K562 (cell line): ENCODE measurements at regions not wholly inside any gene's neighbourhood (a gene's known extent, or its start where the extent isn't known, plus 50 kb on each side); places are given as distances from the start of the nearest gene placed in this dataset.
A peak's percentile ranks its signal among the peaks of the same experiment; 100 is the strongest.

Source experiments
- ATAC-seq: fragments of 200-7000 bp; cut with Tn5 transposase; 3 replicates; pipeline ENCODE4 v1.9.1; 2020; ENCODE audit warnings: moderate library complexity
- BruUV-seq: library from RNA; stranded (reverse); fragments of 400-500 nt; replicated peaks from 2 replicates; lab custom pipeline; 2021; lab: Mats Ljungman, UMichigan
- CTCF ChIA-PET: fragments of 300-600 bp; formaldehyde crosslinking; extraction: SDS; loops from one replicate; lab custom pipeline; 2021; ENCODE audit warnings: low intra/inter-chr PET ratio; lab: Yijun Ruan, JAX
- POLR2A ChIA-PET: fragments of 300-600, 350-650 bp; sonication (Branson Sonifier 250); formaldehyde crosslinking; extraction: SDS; loops from one replicate; lab custom pipeline; 2021; ENCODE audit warnings: antibody characterized with exemption, inconsistent platforms; lab: Yijun Ruan, JAX
- DNase-seq, 4 experiments: peaks; one replicate each; pipeline versions ENCODE4 v3.0.0 to v3.0.0-alpha.2; 2011 to 2018; ENCODE audit warnings: low spot score in 3 of 4, mixed read lengths in 3 of 4; ENCODE audit errors: extremely low read depth in 1 of 4
- FAIRE-seq: peaks from 2 replicates; lab custom pipeline; 2011; peaks lifted over from hg19 to GRCh38; lab: Jason Lieb, UNC
- H2AFZ ChIP-seq: 2 replicates; pipeline ENCODE4 v1.6.0; 2011; ENCODE audit warnings: low read depth, low read length, control low read depth, inconsistent platforms
- H3K27ac ChIP-seq: fragments of 200-600 bp; 3 replicates; pipeline ENCODE4 v1.8.0; 2011; ENCODE audit warnings: low read depth, mild to moderate bottlenecking, control low read depth, inconsistent platforms, low read length, moderate library complexity, mixed read lengths; ENCODE audit errors: extremely low read depth
- H3K27me3 ChIP-seq, 2 experiments: fragments of 300-600 bp in 1 of 2; 2 replicates in 1 of 2; 3 replicates in 1 of 2; pipeline versions ENCODE4 v1.6.0 to v1.8.0; 2011; ENCODE audit warnings: inconsistent platforms in 2 of 2, low read length in 2 of 2, mild to moderate bottlenecking in 1 of 2, mixed read lengths in 1 of 2, moderate library complexity in 1 of 2; ENCODE audit not compliant: control insufficient read depth in 2 of 2, insufficient read depth in 2 of 2
- H3K36me3 ChIP-seq: fragments of 300-600 bp; 3 replicates; pipeline ENCODE4 v1.8.0; 2011; ENCODE audit warnings: mild to moderate bottlenecking, low read length, inconsistent platforms; ENCODE audit not compliant: control insufficient read depth, insufficient read depth
- H3K4me1 ChIP-seq, 2 experiments: fragments of 200-600 bp in 1 of 2; replicated peaks in 1 of 2; 2 replicates in 1 of 2; 3 replicates in 1 of 2; pipeline versions ENCODE4 v1.5.1 to v1.8.0; 2011; ENCODE audit warnings: inconsistent platforms in 2 of 2, low read length in 2 of 2, mild to moderate bottlenecking in 1 of 2, mixed read lengths in 1 of 2, moderate library complexity in 1 of 2; ENCODE audit not compliant: control insufficient read depth in 2 of 2, insufficient read depth in 2 of 2
- H3K4me2 ChIP-seq: 2 replicates; pipeline ENCODE4 v1.6.1; 2011; ENCODE audit warnings: low read length, control low read depth, inconsistent platforms, mixed read lengths; ENCODE audit not compliant: insufficient read depth
- H3K4me3 ChIP-seq: fragments of 200-600 bp; sonication (generic), shearing (Covaris generic); 2 replicates; pipeline ENCODE4 v1.5.1; 2016; ENCODE audit warnings: control low read depth, inconsistent platforms
- H3K79me2 ChIP-seq: fragments of 200-600 bp; 3 replicates; pipeline ENCODE4 v1.8.0; 2011; ENCODE audit warnings: low read length, inconsistent platforms; ENCODE audit not compliant: control insufficient read depth, insufficient read depth
- H3K9ac ChIP-seq, 2 experiments: 2 replicates each; pipeline versions ENCODE4 v1.6.0 to v1.6.1; 2011; ENCODE audit warnings: low read depth in 2 of 2, low read length in 2 of 2, control low read depth in 1 of 2, inconsistent platforms in 1 of 2, mild to moderate bottlenecking in 1 of 2, mixed read lengths in 1 of 2; ENCODE audit not compliant: insufficient read depth in 1 of 2
- H3K9me1 ChIP-seq: one replicate; pipeline ENCODE4 v1.6.0; 2011; ENCODE audit warnings: inconsistent platforms, mild to moderate bottlenecking, low read length, moderate library complexity; ENCODE audit not compliant: control insufficient read depth, insufficient read depth
- H3K9me3 ChIP-seq: replicated peaks from 2 replicates; pipeline ENCODE4 v1.5.1; 2011; ENCODE audit warnings: low read depth, low read length, inconsistent platforms; ENCODE audit not compliant: control insufficient read depth, insufficient read depth
- H4K20me1 ChIP-seq: replicated peaks from 2 replicates; pipeline ENCODE4 v1.6.1; 2011; ENCODE audit warnings: low read length, inconsistent platforms, mixed read lengths; ENCODE audit not compliant: control insufficient read depth, insufficient read depth
- CHAMP1 ChIP-seq: fragments of 450-650 bp; IDR thresholded peaks from 2 replicates; pipeline ENCODE4 v1.6.1; 2016; ENCODE audit warnings: mild to moderate bottlenecking
- RBM25 ChIP-seq: fragments of 200-400 bp; formaldehyde crosslinking; IDR thresholded peaks from 2 replicates; pipeline ENCODE4 v1.6.1; 2018; ENCODE audit warnings: low read length, low read depth, moderate library complexity; ENCODE audit not compliant: severe bottlenecking
- ZNF146 ChIP-seq: IDR thresholded peaks from one replicate; pipeline ENCODE4 v1.6.1; 2018; ENCODE audit warnings: missing compliant biosample characterization; ENCODE audit not compliant: unreplicated experiment
- ZNF584 ChIP-seq: fragments of 200-800 bp; sonication (Bioruptor generic); IDR thresholded peaks from 2 replicates; pipeline ENCODE4 v1.6.1; 2016; ENCODE audit warnings: low read depth, mild to moderate bottlenecking, missing genetic modification characterization, missing compliant biosample characterization
- WGBS: fragments of 100-300 bp; shearing (Covaris generic); methylation state at CpG from one replicate; pipeline ENCODE4 v1.1.6; 2016; ENCODE audit warnings: low coverage, mixed read lengths; ENCODE audit not compliant: insufficient coverage; ENCODE audit errors: missing lambda C conversion rate; 5-methylcytosine and 5-hydroxymethylcytosine counted together
- in situ Hi-C: fragments of 300-500 bp; cut with MboI; formaldehyde crosslinking; loops from 4 replicates; pipeline ENCODE4 v1.15.0; 2018; ENCODE audit warnings: inconsistent platforms, mixed read lengths
- intact Hi-C: fragments of 100-400 bp; cut with micrococcal nuclease; formaldehyde crosslinking; loops from 2 replicates; pipeline ENCODE4 v1.14.2; 2022

GRCh38 chr4:126825083-126825482, 807.7 kb upstream of the INTU start:
- intact Hi-C loops = no loop called here

More at GRCh38 chr4:126825083-126825482, 807.7 kb upstream of the INTU start:
- Histone ChIP-seq H4K20me1 (no peaks in the 10 kb centered on the region), H3K79me2 (peaks cover 52% of the 10 kb centered on the region), H3K4me2 (no peak overlapping the region), H3K4me3 (no peak overlapping the region), H3K9me1 (no peaks in the 10 kb centered on the region), H3K9me3 (no peaks in the 10 kb centered on the region; the same call in 1 of the 2 replicates), H3K36me3 (peaks cover 11% of the 10 kb centered on the region; the same call in 2 of the 3 replicates), H3K4me1 (no peaks in the 10 kb centered on the region), H3K27me3 (no peaks in the 10 kb centered on the region), H3K9ac (no peak overlapping the region), H2AFZ (no peak overlapping the region), H3K27ac (no peak overlapping the region)
- in situ Hi-C loops = no loop called here
- no peak for FAIRE-seq
- ATAC-seq = no peak
- CTCF ChIA-PET = no interaction called here
- WGBS = 66% methylated on average over 3 of the region's 3 CpGs
- DNase-seq = no peak
- TF ChIP-seq RBM25 (peak; percentile 20), ZNF146 (peak; percentile 78), CHAMP1 (peak; percentile 46; the same call in 1 of the 2 replicates), ZNF584 (CRISPR knock-in tag) (no peak)
- no TSS peak for BruUV-seq
- POLR2A ChIA-PET = no interaction called here
